ENCODE measurements at regions not wholly inside any gene's neighbourhood (a gene's known extent, or its start where the extent isn't known, plus 50 kb on each side); places are given as distances from the start of the nearest gene placed in this dataset.

GRCh38 chr18:76252139-76252538 is 242.9 kb downstream of the ZNF516 start:
- Histone ChIP-seq H3K4me1 (ENCODE audit: insufficient read depth) (peaks cover 1% of the 10 kb centered on the region; the same call in 1 of the 2 replicates), H3K79me2 (replicated peaks; ENCODE audit: insufficient read depth) (no peaks in the 10 kb centered on the region), H3K9me2 (ENCODE audit: insufficient read depth) (no peaks in the 10 kb centered on the region), H3K4me3 (no peak overlapping the region), H3F3A (replicated peaks; ENCODE audit: low read depth) (no peaks in the 10 kb centered on the region), H3K36me3 (ENCODE audit: insufficient read depth) (no peaks in the 10 kb centered on the region), H2AFZ (no peak overlapping the region), H3K27ac (ENCODE audit: low read depth) (no peak overlapping the region), H3K4me2 (no peak overlapping the region), H3K27me3 (ENCODE audit: insufficient read depth) (no peaks in the 10 kb centered on the region), H4K20me1 (replicated peaks; ENCODE audit: insufficient read depth) (no peaks in the 10 kb centered on the region)
- Mint-ChIP-seq H3K27ac (no peak overlapping the region), H3K27me3 (ENCODE audit: insufficient read depth, low read depth, poor library complexity) (no peaks in the 10 kb centered on the region), H3K36me3 (ENCODE audit: low read depth) (no peaks in the 10 kb centered on the region), H3K4me3 (no peak overlapping the region), H3K9me3 (no peaks in the 10 kb centered on the region), H3K4me1 (no peaks in the 10 kb centered on the region; the same call in 2 of the 3 replicates)
- TF ChIP-seq ZNF462 (CRISPR knock-in tag; IDR thresholded peaks at IDR 0.05) (no peak), EZH2phosphoT487 (IDR thresholded peaks at IDR 0.05; ENCODE audit: unreplicated experiment) (no peak), POLR2AphosphoS5 (IDR thresholded peaks at IDR 0.05; ENCODE audit: low read depth) (no peak)
- TF ChIP-seq, protein P1, sequence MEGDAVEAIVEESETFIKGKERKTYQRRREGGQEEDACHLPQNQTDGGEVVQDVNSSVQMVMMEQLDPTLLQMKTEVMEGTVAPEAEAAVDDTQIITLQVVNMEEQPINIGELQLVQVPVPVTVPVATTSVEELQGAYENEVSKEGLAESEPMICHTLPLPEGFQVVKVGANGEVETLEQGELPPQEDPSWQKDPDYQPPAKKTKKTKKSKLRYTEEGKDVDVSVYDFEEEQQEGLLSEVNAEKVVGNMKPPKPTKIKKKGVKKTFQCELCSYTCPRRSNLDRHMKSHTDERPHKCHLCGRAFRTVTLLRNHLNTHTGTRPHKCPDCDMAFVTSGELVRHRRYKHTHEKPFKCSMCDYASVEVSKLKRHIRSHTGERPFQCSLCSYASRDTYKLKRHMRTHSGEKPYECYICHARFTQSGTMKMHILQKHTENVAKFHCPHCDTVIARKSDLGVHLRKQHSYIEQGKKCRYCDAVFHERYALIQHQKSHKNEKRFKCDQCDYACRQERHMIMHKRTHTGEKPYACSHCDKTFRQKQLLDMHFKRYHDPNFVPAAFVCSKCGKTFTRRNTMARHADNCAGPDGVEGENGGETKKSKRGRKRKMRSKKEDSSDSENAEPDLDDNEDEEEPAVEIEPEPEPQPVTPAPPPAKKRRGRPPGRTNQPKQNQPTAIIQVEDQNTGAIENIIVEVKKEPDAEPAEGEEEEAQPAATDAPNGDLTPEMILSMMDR (conservative IDR thresholded peaks at IDR 0.05; ENCODE audit: low read depth in 2 of 2), result no peak
- DNase-seq (ENCODE audit: low spot score) (no peak), ATAC-seq (no peak)

GRCh38 chr18:76251691-76252090 is 243.4 kb downstream of the ZNF516 start:
- Mint-ChIP-seq H3K4me3 (no peak overlapping the region), H3K4me1 (no peaks in the 10 kb centered on the region), H3K27ac (no peak overlapping the region), H3K9me3 (no peaks in the 10 kb centered on the region), H3K27me3 (ENCODE audit: insufficient read depth, low read depth, poor library complexity) (no peaks in the 10 kb centered on the region), H3K36me3 (ENCODE audit: low read depth) (no peaks in the 10 kb centered on the region)
- no peaks in the 10 kb centered on the region for H3K27me3 ChIP-seq (ENCODE audit: insufficient read depth)
- H2AFZ ChIP-seq, result no peak overlapping the region
- H3K4me2 ChIP-seq, result no peak overlapping the region
- no peaks in the 10 kb centered on the region for H3K79me2 ChIP-seq (replicated peaks; ENCODE audit: insufficient read depth)
- H3K9me2 ChIP-seq (ENCODE audit: insufficient read depth), result no peaks in the 10 kb centered on the region
- no peaks in the 10 kb centered on the region for H4K20me1 ChIP-seq (replicated peaks; ENCODE audit: insufficient read depth)
- ATAC-seq, result no peak
- DNase-seq (ENCODE audit: low spot score), result no peak
- H3K4me3 ChIP-seq, result no peak overlapping the region
- no peaks in the 10 kb centered on the region for H3K4me1 ChIP-seq (ENCODE audit: insufficient read depth)
- no peak overlapping the region for H3K27ac ChIP-seq (ENCODE audit: low read depth)
- H3K36me3 ChIP-seq (ENCODE audit: insufficient read depth), result no peaks in the 10 kb centered on the region
- no peaks in the 10 kb centered on the region for H3F3A ChIP-seq (replicated peaks; ENCODE audit: low read depth)
- TF ChIP-seq NANOG (IDR thresholded peaks at IDR 0.05; ENCODE audit: borderline replicate concordance) (no peak), ETS1 (IDR thresholded peaks at IDR 0.05) (no peak), ZNF331 (CRISPR knock-in tag; IDR thresholded peaks at IDR 0.05; ENCODE audit: low read depth) (no peak), POLR2AphosphoS5 (IDR thresholded peaks at IDR 0.05; ENCODE audit: low read depth) (no peak), EZH2 (IDR thresholded peaks at IDR 0.05; ENCODE audit: low read depth, unreplicated experiment) (no peak)
- TF ChIP-seq, protein P1 (conservative IDR thresholded peaks at IDR 0.05; ENCODE audit: low read depth in 2 of 2), result no peak

Data from GM23338 (cell line).